Left renal pelvis (tissue), 4 donors: ENCODE measurements at regions not wholly inside any gene's neighbourhood (a gene's known extent, or its start where the extent isn't known, plus 50 kb on each side); places are given as distances from the start of the nearest gene placed in this dataset.

Source experiments
- DNase-seq, 4 donors: peaks; one replicate each; pipeline ENCODE4 v3.0.0-alpha.2; 2013; ENCODE audit warnings: low read depth in 4 of 4, low spot score in 3 of 4

DNA sequence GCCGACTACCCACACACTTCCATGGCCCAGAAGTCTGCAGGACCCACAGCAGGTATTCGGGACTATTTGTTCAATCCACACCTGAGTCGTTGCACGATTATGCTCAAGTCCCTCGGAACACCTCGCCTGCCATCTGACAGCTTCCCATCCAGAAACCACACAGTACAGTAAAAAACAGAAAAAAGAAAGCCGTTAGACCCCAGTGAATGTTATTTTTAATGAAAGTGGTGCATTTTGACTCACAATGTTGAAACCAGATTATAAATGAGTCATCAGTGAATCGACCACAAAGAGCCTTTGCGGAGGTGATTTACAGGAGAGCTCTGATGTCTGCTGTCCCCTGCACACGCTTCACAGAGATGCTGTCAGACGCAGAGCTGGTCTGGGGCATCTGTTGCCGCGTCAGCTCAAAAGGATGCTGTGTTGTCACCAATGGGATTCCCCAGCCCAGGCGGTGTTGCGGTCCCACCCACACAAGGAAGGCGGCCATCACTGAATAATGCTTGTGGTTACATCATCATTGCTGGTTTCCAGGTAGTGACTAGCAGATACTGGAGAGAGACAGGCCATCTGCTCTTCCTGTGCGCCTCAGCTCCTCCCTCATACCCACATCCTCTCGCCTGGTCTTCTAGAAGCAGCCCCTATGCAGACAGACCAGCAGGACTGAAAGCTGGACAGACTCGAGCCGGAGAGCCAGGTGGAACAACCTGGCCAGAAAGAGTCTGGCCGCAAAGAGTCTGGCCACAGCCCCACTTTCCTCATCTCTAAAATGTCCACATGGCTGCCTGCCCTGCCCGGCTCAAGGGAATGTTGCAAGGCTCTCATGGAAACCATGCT is 116.8 kb downstream of the TOMM20 start:
- DNase-seq, result no peak

DNA sequence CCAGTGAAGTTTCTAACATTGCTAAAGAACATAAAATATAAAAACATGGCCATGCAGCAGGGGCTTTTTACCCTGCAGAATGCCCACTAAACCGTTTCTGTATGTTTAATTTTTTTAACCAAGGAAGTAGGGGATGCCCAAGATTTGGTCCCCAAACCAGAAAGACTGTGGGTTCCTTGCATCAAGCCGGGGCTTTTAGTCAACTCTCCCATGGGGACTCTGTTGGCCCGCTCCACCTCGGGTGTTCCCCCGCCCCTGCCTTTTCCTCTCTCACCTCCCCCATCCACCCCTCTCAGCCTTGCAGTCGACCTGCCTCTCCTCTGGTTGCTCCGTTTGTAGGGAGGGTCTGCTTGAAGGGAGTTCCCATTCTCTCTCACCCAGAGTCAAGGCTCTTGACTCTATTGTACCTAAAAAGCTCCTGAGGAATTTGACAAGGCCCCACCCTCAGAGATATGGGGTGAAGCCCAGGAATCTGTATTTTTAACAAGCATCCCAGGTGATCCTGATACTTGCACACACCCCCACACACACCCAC is 117.5 kb downstream of the TOMM20 start:
- DNase-seq, result no peak

DNA sequence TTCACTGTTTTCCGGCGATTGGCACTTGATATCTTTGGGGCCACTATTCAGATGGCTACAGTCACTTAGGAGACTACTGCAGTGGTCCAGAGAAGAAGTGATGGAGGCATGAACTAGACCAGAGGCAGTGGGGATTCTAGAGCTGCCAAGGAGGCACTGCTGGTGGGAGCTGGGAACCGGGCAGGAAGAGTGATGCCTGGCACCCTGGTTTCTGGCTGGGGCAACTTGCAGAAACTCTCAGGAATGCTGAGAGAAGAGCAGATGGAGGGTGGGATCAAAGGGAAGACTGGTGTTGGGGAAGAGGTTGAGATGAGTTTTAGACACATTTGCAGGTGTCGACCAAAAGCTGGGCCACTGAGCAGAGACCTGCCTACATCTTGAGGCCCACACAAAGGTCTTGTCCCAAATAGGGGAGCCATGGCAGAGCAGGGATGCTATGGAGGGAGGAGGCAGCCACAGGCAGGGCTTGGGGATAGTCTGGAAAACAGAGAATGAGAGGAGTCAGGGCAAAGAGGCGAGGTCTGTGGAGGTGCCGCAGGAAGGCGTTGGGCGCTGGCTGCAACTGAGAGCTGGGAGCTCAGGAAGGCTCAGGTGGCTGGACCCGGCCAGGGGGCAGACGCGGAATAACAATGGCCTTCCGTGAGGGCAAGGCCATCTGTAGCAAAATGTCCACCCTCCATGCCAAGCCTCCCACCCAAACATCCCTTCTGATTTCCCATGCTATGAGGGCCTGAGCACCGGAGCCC is 118.9 kb downstream of the TOMM20 start:
- no peak for DNase-seq

DNA sequence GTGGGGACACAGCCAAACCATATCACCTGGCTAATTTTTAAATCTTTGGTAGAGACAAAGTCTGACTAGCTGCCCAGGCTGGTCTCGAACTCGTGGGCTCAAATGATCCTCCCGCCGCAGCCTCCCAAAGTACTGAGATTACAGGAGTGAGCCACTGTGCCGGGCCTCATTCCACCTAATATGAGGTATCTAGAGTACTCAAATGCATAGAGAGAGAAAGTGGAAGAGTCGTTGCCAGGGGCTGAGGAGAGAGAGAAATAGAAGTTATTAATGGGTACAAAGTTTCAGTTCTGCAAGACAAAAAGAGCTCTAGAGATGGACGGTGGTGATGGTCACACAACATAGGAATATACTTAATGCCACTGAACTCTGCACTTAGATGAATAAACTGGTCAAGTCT is 119.6 kb downstream of the TOMM20 start:
- no peak for DNase-seq

DNA sequence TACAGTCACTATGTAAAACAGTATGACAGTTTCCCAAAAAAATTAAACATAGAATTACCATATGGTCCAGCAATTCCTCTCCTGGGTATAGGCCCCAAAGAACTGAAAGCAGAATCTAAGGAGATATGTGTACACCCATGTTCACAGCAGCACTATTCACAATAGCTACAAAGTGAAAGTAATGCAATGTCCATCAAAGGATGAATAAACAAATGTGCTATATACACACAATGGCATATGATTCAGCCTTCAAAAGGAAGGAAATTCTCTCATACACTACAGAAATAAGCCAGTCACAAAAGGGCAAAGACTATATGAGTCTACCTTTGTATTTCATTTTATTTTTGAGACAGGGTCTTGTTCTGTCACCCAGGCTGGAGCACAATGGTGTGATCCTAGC is 120.4 kb downstream of the TOMM20 start:
- DNase-seq, result no peak

DNA sequence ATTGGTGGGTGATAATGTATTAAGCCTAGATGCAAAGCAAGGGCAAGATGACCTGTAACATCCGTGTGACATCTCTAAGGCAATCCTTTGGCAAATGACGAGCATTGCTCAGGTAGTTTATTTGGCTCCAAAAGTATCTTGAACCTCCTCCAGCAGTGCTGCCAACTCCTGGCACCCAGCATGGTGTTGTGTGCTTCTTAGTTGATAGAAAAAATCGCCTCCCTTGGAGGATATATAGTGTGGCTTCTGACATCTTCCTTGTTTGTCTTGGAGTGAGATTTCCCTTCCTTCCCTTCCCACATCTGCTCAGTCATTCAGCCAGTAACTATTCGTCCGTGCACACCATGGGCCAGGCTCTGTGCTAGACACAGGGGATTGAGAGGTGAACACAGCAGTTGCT is 121.8 kb downstream of the TOMM20 start:
- DNase-seq, result no peak

DNA sequence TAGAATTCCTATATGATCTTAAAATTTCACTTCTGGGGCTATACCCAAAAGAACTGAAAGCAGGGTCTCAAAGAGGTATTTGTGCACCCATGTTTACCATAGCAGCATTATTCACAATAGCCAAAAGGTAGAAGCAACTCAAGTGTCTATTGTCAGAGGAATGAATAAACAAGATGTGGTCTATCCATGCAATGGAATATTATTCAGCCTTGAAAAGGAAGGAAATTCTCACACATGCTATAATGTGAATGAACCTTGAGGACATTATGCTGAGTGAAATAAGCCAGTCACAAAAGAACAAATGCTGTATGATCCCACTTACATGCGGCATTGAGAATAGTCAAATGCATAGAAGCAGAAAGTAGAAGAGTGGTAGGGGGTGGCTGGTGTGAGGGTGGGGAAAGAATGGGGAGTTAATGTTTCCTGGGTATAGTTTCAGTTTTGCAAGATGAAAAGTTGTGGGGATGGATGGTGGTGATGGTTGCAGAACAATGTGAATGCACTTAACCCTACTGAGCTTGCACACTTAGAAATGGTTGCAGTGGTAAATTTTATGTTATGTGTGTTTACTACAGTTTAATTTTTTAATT is 122.4 kb downstream of the TOMM20 start:
- DNase-seq, result no peak

DNA sequence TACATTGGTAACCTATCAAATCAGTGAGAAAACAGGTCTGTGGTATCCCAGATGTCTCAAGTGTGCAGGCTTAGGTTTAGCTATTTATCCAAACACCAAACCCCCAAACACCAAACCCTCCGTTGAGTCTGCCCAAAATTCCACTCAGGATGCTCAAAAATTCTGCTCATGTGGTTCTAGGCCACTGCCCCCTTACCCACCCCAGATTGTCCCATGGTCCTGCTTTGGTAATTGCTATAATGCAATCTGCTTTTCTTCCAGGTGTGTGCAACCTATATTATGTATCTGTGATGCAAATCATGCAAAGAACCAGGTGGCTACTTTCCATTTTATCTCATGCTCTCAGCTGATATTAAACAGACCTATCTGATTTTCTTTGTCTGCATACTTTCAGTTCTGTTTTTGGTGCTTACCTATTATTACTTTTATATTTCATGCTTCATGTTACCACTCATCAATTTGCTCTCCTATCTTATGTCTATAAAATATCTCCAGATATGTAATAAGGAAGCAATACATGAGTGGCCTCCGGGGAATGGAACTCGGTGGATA is 123.7 kb downstream of the TOMM20 start:
- no peak for DNase-seq

DNA sequence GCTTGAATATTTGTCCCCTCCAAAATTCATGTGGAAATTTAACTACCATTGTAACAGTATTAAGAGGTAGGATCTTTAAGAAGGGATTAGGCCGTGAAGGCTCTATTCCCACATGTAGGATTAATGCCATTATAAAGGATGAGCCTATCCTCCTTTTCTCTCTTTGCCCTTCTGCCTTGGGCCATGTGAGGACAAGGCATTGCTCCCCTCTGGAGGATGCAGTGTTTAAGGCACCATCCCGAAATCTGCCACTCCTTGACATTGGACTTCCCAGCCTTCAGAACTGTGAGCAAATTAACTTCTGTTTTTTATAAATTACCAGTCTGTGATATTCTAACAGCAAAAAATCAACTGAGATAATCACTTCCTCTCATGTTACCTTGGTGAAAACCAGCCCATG is 124.4 kb downstream of the TOMM20 start:
- DNase-seq, result no peak

DNA sequence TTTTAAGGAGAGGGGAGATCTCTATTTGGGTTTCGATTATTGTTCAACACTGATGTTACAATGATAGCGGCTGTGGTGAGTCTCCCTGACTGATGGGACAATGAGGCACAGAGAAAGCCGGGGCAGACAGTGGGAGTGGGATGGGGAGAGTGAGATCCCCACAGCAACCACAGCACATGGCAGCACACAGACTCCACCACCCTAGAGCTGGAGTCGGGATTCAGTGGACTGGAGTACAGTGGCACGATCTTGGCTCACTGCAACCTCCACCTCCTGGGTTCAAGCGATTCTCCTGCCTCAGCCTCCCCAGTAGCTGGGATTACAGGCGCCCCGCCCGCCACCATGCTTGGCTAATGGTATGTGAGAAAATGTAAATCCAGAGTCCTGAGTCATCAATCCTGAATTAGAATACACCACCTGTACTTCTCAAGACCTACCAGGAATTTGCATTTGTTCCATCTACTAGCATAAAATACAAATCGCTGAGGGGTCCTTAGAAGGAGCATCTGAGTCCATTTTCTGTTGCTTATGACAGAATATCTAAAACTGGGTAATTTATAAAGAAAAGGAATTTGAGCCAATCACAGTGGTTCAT is 125.8 kb downstream of the TOMM20 start:
- no peak for DNase-seq

DNA sequence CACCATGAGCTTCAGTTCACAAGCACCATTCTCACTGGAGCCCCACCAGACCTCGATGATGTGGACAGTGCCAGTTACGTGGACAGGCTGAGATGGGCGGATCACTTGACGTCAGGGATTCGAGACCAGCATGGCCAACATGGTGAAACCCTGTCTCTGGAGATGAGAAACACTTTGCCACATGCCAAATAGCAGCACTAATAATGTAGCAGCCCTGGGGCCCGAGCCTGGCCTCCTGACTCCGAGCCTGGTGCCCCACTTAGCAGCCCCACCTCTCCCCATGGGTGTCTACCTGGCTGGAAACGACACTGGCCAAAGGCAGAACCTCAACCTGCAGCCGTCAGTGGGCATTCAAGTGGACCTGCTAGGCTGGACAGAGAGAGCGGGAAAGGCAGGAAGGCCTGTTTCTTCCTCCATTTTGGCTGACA is 129.1 kb downstream of the TOMM20 start:
- no peak for DNase-seq

DNA sequence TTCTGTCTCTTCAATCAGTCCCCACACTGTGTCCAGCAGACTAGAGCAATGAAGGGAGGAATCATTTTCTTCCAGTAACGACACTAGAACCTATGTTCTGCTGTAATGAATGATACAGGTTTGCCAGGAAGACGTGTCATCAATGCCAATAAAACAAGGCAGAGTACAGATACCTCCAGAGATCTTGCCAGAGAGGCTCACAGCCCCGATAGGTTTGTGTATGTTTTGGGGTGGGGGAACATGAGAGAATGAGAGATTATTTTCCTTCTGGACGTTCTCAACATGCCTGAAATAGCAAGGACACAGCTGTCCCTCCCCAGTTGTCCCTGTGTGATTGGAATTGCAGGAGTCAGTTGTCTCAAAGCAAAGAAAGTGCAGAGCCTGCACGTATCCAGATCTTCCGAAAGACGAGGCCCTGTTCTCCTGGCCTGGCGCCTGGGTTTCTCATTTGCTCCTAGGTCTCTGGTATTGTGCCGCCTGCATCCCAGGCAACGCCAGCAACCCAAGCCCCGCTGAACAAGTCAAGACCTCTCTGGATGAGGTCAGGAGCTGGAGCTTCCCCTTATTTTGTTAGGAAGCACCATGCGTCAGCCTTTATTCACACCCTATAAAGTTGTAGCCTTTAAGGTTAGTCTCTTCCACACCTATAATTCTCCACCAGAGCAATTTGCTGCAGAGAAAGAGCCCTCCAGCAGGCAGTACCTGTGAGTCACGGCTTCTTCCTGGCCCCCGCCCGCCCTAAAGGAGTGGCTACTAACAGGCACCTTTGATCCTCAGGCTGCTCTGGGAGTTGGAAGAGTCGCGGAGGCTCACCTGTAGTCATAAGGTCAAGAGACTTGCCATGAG is 130.5 kb downstream of the TOMM20 start:
- no peak for DNase-seq

DNA sequence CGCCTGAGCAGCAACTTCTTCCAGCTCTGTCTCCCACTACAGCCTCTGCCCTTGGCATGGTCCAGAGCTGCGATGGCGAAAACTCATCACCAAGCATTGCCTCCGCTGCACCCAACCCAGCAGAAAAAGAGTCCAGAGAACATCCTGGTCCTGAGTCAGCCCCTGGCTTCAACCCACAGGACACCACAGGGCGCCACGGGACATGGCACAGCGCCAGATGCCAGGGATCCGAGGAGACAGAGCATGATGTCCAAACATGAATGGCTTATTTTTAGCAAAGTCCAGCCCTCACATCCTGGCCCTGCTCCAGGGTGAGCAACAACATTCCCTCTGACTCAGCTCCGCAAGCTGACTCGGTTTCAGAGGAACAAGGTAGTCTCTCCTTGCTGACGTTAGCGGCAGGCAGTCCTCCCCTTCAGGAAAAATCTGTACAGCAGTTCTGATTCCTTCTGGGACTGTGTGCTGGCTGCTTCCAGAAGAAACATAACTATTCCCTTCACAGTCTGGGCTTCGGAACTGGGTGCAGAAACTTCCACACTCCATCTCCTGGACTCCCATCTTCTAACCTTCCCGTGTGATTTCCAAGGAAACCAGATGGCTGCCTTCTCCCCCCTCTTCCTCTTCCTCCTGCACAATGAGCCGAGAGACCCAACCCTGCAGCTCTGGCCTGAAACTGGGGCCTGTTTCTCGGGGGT is 131.3 kb downstream of the TOMM20 start:
- DNase-seq, result no peak

DNA sequence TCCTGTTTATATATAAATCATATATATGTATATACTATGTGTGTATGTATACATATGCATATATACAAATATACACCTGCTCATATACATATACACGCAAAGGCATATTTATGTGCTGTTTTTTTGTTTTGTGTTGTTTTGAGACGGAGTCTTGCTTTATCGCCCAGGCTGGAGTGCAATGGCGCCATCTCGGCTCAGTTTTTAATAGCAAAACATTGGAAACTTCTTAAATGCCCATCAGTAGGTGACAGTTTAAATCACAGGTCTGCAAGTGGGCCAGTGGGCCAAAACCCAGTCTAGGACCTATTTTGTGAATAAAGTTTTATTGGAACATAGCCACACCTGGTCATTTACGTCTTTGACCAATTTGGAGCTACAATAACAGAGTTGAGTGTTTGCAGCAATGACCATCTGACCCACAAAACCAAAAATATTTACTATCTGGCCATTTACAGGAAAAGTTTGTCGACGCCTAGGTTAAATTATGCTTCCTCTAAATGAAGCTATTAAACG is 132.3 kb downstream of the TOMM20 start:
- DNase-seq, result no peak

DNA sequence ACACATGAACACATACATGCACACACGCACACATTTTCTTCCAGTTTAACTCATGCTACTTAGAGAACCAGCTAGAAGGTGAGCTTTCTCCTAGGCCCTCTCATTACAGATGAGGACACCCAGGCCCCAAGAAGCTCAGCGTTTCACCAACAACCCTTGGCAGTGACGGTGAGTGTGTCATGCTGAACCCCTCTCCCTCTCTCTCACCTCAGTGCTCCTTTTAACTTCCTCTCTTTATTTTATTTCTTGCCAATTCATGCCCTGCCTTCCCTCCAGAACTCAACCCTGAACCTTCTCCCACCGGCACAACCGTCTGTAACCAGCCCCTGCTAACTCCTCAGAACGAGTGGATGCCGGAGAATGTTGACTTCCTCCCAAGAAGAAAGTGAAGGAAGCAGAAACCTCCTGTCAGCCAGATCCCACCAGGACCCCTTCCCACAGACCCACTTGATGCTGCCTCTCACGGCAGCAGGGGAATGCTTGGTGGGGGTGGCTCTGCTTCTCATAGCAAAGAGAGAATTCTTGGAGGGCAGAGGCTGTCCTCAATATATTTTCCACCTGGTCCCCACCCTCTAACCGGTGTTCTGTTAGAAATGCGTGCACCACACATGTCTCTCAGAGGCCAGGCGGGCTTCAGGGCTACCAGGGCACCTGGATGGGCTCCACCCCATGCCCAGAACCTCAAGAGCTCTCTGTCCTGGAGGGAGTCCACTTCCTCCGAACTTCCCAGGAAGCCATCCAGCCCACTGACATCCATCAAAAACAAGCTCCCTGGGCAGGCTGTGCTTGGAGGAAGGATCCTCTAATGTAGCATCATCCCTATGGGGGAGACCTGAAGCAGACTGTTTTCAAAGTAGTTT is 134.0 kb downstream of the TOMM20 start:
- no peak for DNase-seq

DNA sequence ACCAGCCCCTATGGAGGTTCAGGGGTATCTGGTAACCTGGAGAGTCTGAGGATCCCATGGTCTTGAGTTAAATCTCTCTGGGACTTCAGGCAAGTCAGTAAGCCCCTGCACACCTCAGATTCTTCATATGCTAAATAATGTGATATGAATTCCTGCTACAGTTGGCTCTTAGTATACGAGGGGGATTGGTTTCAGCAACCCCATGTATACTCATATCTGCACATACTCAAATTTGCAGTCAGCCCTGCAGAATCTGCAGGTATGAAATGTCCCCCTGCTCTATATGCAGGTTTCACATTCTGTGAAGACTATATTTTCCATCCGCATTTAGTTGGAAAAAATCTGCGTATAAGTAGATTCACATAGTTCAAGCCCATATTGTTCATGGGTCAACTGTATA is 136.6 kb downstream of the TOMM20 start:
- DNase-seq, result no peak

DNA sequence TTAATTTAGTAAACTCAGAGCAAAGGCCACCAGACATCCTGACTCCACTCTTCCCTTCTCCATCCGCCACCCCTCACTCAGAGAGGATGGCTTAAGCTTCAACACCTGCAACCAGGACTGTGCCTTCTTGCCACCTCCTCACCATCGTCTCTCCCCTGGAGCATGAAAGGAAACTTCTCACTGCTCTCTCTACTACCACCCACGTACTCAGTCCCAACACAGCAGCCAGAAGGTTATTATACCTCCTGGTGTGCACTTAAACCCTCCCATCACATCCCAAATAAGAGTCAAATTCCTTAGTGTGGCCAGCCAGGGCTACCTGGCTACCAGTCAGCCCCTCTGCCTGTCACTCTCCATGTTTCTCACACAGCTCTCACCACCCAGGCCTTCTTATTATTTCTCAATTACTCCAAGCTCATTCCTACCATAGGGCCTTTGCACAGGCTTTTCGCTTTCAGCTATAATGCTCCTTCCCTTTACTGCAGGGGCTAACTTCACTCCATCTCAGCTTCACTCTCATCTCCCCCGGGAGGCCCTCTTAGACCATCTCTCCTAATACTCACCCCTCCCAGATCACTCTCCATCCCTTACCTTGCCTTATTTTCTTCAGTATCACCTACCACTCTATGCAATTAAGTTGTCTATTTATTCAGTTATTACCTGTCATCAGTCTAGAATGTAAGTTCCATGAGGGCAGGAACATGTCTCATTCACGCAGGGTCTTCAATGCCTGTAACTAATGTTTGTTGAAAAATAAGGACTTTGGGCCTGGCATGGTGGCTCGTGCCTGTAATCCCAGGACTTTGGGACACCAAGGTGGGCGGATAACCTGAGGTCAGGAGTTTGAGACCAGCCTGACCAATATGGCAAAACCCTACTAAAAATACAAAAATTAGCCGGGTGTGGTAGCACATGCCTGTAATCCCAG is 137.5 kb downstream of the TOMM20 start:
- DNase-seq, result no peak
